CD4-positive, alpha-beta T cell treated with Interleukin-17A for 4 hours (primary cell): ENCODE measurements at regions not wholly inside any gene's neighbourhood (a gene's known extent, or its start where the extent isn't known, plus 50 kb on each side); places are given as distances from the start of the nearest gene placed in this dataset.

Source experiments
- DNase-seq: peaks from one replicate; pipeline ENCODE4 v3.0.0-alpha.2; 2020; ENCODE audit warnings: mixed read lengths

- DNase-seq: no peak
Observed at GRCh38 chr15:91562698-91563097, 290.8 kb upstream of the SLCO3A1 start.

GRCh38 chr15:91564631-91565030, 288.9 kb upstream of the SLCO3A1 start:
- no peak for DNase-seq

DNA sequence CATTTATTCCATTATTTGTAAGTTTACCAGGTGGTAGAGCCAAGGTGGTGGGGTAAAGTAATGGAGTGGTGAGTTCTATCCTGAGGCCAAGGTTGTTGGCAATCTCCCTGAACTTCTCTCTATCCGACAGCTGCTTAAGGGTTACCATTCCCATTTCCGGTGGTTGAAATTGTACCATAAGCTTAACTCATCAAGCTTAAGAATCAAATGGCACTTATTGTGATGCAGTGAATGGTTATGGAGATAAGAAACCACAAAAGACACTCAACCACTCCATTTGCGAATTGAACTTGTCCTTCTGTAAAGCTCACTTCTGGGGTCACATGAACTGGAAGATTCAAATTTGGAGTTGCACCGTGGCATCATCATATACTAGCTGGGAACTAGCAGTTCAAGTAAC, 287.4 kb upstream of the SLCO3A1 start:
- no peak for DNase-seq

DNA sequence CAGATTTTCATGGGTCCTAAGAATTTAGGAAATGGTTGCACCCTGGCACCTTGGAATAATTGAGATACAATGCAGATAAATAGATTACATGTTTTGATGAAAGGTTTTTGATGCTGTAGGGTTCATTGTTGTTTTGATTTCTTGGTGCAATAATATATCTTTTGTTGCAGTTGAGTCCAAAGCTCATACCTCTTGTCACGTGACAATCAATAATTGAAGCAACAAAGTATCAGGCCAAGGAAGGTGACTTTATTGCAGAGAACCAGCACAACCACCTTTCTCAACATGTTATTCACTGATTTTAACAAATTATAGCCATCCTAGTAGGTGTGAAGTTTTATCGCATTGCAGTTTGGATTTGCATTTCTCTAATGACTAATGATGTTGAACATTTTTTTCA, 285.5 kb upstream of the SLCO3A1 start:
- no peak for DNase-seq

DNA sequence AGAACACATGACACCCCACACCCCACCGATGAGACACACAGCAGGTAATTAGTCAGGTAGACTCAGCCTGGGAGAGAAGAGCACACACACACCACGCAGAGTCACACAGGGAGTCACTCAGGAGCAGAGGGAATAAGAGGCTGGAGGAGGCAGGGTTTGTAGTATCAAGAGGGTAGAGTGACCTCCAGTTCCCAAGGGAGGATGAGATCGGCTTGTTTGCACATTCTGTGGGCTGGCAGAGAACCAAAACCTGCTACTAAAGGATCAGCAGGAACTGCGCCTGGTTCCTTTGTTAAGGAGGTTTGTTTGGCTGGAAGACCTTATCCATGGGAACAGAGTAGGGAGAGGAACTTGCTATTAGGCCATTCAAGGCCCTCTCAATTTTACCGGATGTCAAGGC, 281.4 kb upstream of the SLCO3A1 start:
- DNase-seq: no peak

DNA sequence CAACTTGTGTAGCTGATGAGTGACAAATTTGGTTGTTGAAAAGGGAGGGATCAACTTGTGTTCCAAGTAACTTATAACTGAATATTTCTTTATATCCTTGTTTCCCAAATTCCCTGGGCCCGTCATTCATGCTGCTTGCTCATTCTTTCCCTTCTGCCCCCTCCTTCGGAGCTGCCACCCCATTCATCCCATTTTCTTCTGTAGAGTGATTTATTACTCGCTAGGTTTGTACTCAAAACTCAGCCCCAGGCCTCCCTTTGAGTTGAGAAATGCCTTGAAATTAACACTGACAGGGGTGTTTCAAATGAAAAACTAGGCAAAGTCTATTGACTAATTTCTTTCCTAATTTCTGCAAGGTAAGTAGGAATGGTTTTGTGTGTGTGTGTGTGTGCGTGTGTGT, 277.4 kb upstream of the SLCO3A1 start:
- DNase-seq: no peak

GRCh38 chr15:91578511-91578910, 275.0 kb upstream of the SLCO3A1 start:
- no peak for DNase-seq

- no peak for DNase-seq
Observed at GRCh38 chr15:91584895-91585294, 268.6 kb upstream of the SLCO3A1 start.

DNA sequence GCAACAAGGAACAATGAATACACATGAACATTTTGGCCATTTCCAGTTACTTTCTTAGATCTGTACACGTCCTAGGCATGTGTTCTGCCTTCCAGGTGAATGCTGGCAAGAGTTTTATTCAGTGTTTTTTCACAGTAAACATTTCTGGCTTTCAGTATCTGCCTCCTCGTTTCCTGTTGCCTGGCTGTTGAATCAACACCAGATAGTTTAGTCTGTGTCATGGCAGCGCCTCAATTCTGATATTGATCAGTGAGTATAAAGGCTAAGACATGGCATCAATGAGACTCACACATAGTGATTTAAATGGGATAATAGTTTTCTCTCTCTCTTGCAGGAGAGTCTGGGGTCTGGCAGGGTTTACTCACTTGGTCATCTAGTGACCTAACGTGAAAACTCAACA, 266.9 kb upstream of the SLCO3A1 start:
- no peak for DNase-seq

DNA sequence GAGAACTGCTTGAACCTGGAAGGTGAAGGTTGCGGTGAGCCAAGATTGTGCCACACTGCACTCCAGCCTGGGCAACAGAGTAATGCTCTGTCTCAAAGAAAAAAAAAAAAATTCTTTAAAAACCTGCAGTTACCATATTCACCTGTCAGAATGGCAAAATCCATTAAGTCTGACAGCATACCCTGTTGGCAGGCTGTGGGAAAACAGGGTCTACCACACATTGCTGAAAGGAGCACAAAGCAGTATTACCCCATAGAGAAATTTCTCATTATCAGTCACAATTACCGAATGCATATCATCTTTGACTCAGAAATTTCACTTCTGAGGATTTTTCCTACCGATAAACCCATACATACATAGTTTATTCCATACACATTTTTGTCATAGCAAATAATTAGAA, 264.1 kb upstream of the SLCO3A1 start:
- no peak for DNase-seq

- no peak for DNase-seq
Observed at GRCh38 chr15:91592567-91592966, 260.9 kb upstream of the SLCO3A1 start.

- DNase-seq: no peak
Observed at GRCh38 chr15:91593067-91593466, 260.4 kb upstream of the SLCO3A1 start.

DNA sequence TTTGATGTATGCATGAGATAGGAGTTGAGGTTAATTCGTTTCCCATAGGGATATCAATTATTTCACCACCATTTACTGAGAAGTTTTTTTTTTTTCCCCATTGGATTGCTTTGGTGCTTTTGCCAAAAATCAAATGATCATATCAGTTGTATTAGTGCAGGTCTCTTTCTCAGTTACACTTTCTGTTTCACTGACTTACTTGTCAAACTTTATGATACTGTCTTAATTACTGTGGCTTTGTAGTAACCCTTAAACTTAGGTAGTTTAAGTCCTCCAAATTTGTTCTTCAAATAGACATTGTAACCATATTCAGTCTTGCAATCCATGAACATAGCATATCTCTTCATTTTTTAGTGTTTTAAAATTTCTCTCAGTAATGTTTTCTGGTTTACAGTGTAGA, 259.9 kb upstream of the SLCO3A1 start:
- DNase-seq: no peak

GRCh38 chr15:91599261-91599660, 254.2 kb upstream of the SLCO3A1 start:
- DNase-seq: no peak

DNA sequence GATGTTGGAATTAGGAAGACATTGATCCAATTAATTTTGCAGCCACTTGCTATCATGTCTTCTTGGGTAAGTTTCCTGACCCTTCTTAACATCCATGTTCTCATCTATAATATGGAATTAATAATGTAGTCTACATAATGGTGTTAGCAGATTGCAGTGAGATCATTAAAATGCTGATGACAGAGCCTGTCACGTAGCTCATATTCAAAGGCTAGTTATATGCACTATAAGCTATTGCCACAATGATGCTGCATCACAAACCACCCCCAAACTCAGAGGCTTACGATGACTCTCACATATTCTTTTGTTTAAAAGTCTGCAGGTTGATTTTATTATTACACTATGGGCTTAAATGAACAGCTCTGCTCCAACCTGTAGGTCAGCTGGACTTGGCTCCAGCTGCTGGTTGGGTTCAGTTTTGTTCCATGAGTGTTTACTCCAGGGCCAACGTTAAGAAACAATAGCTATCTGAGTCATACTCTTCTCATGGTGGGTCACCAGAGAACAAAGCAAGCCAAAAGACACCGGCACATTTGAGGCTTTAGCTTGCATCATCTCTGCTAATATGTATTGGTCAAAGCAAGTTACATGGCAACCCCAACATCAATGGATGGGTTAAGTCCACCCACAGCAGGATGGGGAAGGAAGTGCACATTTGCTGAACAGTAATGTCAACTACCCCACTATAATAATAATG, 250.0 kb upstream of the SLCO3A1 start:
- DNase-seq: no peak

DNA sequence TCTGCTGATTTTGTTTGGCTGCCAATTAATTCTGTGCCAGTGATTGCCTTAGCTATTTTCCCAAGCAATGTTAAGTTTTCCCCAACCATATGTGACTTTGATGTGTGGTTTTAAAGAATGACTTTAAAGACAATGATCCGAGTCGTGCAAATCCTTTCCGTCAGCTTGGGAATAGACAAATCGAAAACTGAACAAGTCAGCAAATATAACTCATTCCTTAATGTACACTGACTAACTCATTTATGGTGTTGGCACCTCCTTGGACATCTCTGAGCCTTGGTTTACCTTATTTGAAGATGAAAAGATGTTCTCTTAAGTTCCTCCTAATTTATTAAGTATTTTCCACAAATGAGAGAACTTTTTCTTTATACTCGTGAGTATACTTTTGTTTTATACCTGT, 249.4 kb upstream of the SLCO3A1 start:
- no peak for DNase-seq

- no peak for DNase-seq
Observed at GRCh38 chr15:91605576-91605975, 247.9 kb upstream of the SLCO3A1 start.

- DNase-seq: no peak
Observed at GRCh38 chr15:91609231-91609630, 244.3 kb upstream of the SLCO3A1 start.

GRCh38 chr15:91609966-91610365, 243.5 kb upstream of the SLCO3A1 start:
- no peak for DNase-seq

DNA sequence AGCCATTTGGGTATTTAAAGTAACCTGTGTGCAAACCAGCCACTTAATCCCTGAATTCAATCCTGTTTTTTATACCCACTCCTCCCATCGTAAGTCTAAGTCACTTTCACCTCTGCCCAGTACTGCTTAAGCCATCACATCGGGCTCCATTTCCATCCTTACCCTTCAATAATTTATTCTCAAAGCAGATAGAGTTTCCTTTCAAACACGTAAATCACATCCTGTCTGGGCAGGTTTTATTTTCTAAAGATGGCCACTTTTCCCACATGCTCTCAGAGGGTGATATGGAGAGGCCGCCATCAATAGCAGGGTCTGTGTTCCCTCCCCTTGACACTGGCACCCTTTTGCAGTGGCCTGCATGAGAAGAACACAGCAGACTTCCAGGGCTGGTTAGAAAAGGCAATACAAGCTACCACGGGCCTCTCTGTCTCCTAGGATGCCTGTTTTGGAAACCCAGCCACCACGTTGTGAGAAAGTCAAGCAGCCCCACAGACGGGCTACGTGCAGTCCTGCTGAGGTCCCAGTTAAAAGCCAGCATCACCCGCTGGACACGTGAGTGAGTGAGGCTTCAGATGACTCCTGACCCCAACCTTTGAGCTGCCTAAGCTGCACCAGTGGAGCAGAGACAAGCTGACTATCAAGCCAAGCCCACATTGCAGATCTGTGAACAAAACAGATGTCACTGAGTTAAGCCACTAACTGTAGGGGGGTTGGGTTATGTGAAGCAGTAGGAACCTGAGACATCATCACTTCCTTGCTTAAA, 241.8 kb upstream of the SLCO3A1 start:
- no peak for DNase-seq

DNA sequence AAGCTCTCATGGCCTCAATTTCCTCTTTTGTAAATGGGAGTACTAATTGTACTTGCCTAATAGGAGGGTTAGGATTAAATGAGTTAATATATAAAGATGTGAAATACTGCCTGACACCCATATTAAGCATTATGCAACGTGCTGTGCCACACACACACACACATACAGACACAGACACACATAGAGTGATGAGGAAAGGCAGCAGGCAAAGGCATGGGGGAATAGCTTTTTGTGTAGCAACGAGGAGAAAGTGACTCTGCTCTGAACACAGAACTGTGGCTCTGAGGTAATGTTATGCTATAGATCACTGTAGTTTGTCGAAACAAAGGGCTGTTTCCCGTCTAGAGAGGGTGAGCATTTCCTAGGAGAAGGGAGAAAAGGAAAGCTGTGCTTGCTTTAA, 233.3 kb upstream of the SLCO3A1 start:
- no peak for DNase-seq

- no peak for DNase-seq
Observed at GRCh38 chr15:91622235-91622634, 231.3 kb upstream of the SLCO3A1 start.

- no peak for DNase-seq
Observed at GRCh38 chr15:91622711-91623342, 230.7 kb upstream of the SLCO3A1 start.

DNA sequence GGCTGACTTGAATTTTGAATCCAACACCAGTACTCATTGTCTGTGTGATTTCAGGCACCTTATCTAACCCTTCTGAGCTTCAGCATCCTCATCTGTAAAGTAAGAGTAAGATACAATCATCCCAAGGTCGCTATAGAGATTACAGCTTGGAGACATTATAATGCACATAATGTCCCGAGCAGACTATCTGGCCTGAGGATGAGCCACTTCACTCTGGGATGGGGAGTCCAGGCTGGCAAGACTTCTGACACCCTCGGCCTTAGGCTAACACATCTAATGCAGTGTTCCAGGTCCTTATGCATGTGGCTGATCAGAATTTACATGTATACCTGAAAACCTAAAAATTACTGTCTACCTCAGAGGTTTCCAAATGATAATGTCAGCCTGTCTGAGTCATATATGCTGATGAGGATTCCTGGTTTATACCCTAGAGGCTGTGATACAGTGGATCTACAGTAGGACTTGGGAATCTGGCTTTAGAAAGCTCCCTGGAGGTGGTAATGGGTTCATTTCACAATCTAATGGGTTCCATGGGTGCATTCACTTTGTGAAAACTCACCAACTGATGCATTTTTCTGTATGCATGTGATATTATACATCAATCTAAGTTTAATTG, 229.0 kb upstream of the SLCO3A1 start:
- no peak for DNase-seq
